HG03039 (cell line): ENCODE measurements at regions not wholly inside any gene's neighbourhood (a gene's known extent, or its start where the extent isn't known, plus 50 kb on each side); places are given as distances from the start of the nearest gene placed in this dataset.

Experiments
- ATAC-seq: cut with Tn5 transposase; IDR thresholded peaks from one replicate; pipeline ENCODE4 v1.9.1; 2021; ENCODE audit warnings: mild to moderate bottlenecking, moderate library complexity; ENCODE audit not compliant: unreplicated experiment

DNA sequence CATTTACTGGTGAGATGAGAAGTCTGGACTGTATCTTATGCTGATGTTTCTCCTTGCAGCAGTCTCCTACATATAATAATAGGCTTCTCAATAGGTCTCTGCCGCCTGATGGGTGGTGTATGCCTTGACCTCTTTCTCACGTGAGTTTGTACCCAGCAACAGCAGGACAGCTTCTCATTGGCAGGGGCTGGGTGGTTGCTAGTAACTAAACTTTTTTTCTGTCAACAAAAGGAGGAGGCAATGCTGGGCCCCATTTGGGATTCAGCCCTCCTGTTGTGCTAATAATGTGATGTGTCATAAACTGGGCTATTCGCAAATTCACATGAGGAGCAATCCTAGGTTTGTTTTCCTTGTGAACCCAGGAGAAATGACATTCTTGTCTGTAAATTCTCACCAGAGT lies 533.6 kb downstream of the GATA3 start:
- ATAC-seq = no peak

DNA sequence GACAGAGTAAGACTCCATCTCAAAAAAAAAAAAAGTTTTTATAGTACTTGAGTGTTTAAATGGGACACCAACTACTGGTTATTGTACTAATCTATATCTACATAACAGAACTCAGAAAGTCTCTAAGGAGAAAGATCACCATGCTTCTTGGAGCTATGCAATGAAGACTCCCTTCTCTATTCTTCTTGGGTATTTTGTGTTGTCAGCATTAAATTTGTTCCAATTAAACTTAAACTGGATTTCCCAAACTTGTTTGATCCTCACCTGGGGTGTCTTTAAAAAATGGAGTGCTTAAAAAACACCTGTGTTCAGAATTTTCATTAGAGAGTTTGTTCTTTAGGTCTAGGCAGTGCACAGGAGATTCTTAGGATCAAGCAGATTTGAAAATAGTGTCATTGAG lies 536.0 kb downstream of the GATA3 start:
- no peak for ATAC-seq

DNA sequence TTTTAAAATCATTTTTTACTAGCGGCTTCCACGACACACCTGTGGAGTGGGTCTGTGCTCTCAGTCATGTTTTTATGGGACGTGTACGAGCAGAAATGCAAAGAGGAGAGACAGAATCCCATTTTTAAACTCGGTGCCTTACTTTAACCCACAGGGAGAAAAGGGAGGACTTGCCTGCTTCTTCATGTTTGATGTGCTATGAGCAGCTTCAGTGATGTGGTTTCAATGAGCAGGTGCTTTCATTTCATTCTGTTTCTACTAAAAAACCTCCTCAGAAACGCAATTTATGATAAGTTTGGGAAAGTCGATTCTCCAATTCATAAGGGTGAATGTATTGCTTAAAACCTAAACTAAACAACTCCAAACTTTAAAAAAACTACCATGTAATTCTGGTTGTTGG lies 537.2 kb downstream of the GATA3 start:
- no peak for ATAC-seq

DNA sequence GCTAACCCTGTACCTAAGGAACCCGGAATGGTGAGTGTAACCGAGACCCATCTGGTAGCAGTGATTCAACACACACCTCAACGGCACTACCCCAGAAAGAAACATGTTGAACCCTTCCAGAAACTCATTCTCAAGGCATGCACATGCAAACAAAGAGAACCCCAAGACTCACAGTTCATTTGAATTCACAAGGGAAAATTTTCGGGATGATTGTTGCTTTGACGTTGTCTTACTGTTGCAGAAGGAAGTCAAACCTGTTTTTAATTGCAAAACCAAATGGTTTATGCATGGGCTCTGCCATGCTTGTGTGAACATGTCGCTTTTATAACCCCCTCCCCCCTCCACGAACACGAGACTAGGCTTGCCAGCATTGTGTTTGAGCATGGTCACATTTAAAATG lies 539.7 kb downstream of the GATA3 start:
- no peak for ATAC-seq

DNA sequence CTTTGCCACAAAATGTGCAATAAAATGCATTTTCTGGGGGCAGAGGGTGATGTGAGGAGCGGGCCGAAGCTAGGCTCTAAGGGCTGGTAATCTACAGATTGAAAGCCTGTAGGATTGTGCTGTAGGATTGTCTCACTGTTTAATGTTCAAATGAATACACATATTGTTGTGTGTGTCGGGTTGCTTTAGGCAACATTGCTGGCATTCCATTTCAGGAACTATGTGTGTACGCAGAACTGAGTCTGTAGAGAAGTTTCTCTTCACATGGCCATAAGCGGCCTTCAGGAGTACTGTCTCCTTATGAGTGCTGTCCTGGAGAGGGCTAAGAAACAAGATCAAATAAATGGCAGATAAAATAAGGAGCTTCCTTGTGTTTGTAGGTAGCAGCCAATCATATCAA lies 540.2 kb downstream of the GATA3 start:
- ATAC-seq = no peak

DNA sequence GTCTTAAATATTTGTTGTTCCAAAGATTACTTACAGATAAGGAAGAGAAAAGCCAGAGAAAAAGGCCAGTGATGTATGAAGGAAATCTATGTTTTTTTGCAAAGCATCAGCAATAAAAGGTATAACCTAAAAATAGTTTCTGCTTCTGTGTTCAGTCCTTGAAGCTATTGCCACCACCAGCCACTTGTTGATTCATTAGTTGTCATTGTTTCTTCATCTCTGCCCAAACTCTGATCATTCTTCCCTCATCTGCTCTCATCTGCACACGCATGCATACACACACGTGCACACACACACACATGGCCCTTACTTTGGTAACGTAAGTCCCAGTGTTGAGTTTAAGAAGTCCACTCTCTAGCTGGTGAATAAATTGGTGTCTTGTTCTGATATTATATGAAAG lies 540.7 kb downstream of the GATA3 start:
- ATAC-seq = no peak

DNA sequence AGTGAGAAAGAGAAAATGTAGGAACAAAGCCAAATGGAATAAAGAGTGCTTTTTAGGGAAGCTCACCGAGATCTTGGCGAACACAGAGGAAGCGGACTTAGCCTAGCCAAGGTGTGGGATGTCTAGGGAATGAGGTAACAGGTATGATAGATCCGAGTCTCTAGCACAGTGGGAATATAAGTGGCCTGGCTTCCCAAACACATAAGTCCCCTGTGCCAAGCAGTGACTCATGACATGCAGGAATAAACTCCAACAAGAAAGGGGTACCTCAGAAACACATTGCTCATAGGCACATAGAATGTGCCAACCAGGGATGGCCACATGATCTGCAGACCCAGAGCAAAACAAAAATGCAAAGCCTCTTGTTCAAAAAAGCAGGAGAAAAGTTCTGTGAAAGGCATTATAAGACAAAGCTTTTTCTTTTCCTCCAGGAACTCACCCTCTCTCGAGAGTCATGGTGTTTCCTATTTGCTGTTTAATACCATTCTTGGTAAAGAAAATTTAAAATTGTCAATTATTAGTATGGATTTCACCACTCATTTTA lies 542.5 kb downstream of the GATA3 start:
- no peak for ATAC-seq

DNA sequence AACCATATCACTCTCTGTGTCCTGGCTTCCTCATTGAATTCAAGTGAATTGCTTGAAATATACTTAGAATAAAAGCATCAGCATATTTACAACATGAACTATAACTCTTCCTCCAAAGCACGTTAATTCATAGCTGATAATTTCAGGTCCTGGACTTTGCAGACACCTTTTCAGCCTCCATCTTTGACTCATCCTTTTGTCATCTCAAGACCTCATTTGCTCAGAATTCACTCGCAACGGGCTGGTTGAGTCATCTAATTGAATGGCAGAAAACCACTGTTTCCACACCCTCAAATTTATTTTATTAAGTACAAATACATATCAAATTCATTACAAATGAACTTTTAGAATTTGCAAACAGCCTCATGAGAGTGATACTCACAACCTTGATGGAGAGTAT lies 545.7 kb downstream of the GATA3 start:
- ATAC-seq = no peak

DNA sequence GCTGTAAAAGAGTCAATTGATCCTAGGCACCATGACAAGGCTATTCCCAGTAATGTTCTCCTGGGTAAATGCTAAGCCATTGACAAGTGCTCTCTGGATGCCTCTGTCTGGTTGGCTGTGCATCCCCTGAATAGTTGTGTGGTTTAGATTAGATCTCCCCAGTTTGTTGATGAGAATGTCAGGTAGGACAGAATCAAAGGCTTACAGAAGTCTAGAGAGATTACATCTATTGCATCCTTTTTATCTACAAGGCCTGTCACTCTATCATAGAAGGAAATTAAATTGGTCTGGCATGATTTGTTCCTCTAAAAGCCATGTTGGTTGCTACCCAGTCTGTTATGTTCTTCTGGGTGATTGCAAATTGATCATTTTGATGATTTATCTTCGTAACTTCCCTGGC lies 548.3 kb downstream of the GATA3 start:
- no peak for ATAC-seq

DNA sequence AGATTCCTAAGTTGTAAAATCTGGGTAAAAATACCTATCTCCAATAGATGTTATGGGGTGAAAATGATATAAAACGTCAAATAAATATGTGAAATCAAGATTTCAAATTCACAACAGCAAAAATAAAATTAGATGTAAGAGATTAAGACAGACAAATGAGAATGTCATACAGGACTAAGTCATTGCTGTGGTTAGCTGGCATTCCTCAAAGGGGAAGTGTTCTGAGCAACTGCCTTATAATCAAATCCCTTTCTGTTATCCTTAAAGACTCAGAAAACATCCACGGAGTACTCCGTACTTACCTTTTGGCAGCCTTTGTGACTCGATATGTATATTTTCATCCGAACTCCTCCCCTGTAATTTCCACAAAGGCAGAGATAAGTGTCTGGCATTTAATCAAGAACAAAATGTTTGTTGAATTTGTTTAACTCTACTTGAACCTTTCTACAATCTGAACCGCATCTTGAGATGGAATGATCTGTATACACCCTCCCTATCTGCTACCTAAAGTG lies 559.6 kb downstream of the GATA3 start:
- ATAC-seq = no peak

DNA sequence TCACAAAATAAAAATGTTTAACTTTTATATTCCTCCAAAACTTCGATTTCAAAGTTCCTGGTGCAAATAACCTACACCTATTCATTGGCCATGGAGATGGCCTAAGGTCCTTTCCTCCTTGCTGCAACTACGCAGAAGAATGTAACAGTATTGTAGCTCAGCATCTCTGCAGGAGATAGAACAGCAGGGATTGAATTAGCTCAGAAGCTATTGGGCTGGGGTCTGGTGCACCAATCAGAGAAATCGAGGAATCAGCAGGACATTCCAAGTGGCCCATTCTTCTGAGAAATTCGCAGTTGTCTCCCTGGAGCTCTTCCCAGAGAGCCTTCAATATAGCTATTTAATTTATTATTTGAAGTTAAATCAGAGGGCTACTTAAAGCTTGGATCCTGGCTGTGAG lies 560.6 kb downstream of the GATA3 start:
- ATAC-seq = no peak

DNA sequence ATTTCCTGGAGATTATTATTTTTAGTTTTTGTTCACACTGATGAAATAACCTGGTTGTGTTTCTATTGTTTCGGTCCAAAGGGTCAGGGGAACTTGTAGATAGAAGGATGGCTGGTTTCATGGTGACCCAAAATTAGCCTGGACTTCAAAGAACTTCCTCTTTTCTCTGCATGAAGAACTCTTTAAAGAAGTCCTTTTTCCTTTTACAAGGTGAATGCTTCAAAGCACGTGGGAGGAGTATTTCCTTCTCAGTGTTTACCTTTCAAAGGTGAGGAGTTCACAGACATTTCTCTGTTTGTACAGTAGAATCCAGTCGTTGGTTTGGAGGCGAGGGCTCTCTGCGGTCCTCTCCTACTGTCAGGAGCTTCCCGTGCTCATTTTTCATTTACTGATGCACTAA lies 561.7 kb downstream of the GATA3 start:
- ATAC-seq = peak; percentile 77

DNA sequence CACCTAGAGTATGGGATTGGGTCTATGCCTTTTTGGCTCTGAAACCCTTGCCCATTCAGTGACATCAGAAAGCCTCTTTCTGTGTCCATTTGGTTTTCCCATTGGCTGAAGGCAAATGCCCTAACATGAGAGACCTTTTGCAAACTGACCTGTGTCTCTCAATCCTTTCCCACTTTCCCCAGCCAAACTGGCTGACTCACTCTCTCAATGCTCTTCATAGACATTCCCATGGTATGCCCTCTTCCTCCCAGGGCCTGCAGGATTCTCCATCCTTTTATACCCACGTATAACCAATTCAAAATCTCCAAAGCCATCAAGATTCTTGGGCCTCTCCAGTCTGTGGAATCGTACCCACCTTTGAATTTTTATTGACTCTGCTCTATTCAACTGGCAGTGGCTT lies 563.3 kb downstream of the GATA3 start:
- no peak for ATAC-seq

DNA sequence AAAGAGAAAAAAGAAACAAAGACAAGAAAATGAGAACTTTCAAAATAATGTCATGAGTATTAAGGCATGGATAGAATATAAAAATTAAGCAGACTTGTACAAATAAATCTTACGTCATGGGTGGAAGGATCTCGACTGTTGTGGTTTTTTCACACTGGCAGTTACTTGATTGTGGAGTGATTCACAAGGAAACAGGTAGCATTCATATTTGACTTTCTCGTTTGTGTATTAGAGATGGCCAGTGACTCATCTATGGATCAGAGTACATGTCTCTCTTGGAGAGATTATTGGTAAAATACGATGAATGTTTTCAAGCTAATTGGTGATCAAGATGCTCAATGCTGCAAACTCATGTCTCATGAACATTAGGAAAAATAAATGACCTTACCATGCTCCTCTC lies 564.3 kb downstream of the GATA3 start:
- ATAC-seq = no peak

DNA sequence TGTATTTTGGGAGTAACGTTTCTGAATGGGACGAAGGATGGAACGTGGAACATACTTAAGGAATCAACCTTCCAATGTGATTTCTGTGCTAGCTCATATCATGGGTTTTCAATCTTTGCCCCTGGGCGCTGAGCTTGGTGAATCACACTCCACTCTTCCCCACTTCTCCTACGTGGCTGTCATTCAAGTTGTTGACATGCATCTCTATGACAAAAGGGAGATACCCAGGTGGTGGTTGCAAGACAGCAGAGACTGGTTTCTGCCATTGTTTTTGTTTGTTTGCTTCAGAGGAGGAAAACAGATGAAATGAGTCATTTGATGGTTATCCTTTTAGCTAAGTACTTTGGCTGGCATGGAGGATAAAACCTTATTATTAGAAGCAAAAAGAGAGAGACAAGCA lies 573.9 kb downstream of the GATA3 start:
- ATAC-seq = no peak

DNA sequence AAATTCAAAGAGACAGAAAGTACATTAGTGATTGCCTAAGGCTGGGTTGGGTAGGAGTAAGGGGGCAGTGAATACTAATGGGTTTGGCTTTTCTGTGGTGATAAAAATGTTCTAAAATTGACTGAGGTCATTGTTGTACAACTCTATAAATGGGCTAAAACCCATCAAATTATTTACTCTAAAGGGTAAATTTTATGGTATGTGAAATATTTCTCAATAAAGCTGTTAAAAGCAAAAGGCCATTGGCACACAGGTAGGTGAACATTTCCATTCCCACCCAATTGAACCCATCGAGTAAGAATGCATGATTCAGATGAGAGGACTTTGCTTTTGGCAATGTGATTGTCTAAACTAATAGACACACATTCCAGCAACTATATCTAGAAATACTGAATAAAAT lies 579.4 kb downstream of the GATA3 start:
- ATAC-seq = no peak

DNA sequence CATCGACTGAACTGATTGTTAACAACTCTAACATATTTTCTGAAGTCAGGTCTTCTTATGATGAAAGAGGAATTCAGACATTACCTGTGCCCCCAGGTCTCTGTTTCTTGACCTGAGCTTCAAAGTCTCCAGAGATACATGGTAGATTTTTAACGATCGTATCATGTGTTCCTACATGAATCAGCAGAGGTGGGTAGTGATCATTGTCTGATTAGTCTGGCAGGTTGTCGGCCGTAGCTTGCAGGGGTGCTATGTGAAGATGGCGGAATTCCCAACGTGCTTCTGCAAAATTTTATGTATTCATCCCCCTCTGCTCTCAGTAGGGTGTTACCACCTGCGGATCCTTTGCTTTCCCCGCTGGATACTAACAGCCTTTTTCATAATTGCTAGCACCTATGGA lies 581.9 kb downstream of the GATA3 start:
- no peak for ATAC-seq

DNA sequence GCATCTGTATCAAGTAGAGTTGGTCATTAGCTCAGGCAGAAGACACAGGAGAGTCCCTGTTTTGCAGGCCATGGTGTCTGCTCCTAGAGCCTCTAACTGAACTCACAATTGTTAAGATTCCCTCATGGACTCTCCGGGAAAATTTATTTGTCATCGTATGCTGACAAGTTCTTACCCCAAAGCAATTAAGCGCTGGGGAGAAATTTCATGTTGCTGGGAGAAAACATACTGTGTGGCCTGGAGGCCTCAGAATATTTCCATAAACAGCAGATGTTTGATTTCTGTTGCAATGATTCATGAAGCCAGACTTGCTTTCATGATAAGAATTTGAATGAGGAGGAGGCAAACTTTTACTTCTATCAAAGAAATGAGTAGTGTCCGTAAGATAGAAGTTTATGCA lies 583.2 kb downstream of the GATA3 start:
- ATAC-seq = no peak

DNA sequence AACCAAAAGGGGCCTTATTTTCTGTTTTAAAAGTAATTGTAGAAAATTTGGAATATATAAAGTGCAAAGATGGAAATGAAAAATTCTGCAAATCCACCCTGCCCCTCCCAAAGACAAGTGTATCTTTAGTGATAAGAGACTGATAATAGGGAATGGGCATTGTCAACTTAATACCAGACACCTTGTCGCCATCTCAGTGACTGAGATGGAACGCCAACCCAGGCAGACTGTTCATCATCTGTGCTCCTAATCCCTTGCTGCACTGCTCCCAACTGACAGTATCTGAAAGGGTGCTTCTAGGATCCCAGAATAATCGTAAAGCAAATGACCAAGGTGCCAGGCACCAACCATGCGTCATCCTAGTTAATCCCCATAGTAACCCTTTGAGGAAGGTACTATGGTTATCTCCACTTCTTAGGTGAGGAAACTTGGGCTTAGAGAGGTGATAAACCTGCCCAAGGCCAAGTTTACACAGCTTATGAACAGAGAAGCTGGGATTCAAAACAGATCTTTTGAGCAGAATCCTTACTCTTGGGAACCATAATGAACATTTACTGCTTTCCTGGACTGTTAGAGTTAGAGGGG lies 583.7 kb downstream of the GATA3 start:
- ATAC-seq = no peak

DNA sequence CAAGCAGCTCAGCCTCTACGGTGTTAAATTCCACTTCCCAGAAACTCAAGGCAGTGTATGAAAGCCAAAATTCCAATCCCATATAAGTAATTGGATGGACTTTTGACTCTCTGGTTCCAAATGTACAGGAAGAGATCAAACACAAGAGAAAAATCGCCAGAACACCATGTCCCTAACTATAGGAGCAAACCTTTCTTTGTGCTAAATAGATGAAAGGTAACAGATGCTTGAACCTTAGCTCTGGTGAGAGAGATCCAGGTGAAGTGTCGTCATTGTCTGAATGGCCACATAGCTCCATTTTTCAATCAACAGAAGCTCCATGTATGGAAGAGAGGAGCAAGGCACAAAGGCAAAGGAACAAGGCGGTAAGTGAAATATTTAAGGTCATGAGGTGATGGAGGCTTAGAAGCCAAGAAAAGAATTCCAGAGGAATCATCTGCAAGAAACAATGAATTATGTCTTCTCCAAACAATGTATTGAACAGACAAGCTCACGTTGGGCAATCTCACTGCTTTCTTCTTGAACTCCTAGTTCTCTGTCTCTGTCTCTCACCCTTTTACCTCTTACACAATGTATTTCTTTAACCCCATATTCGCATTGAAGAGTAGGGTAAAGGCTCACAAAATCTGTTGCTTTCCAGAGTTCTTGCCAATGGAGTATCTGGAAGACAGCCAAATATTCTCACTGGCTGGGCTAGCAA lies 585.1 kb downstream of the GATA3 start:
- no peak for ATAC-seq

DNA sequence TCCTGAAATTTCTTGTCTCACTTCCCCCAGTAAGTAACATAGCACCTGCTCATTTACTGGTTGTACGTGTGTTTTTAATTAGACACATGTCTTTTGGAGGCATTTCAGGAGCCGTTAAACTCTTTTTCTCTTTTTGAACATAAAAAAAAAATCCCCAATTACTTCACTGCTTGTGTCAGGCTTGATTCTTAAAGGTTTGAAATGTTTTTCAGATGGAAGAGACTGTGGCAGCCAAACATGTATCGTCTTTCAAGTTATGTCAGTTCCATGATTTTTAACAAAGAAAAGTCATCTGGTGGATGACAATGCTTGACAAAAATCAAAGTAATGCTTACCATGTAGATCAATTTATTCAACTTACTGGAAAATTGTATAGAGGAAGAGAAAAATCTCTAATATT lies 585.8 kb downstream of the GATA3 start:
- no peak for ATAC-seq

DNA sequence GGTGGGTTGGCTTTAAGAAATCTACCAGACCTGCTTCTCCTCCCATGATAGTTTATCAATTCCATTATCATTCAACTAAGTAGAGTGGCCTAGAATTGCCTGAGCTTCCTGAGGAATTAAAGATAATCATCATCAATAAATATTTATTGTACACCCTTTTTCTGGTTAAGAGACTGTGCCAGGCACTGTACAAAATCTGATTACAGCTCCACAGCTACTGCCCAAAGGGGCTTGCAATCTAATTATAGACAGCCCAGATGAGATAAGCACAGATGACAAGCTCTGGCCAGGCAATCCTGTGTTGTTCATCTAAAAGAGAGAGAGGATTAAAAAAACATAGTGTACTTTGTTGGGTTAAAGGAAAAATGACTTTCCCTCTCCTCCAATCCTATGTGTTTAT lies 586.4 kb downstream of the GATA3 start:
- no peak for ATAC-seq

DNA sequence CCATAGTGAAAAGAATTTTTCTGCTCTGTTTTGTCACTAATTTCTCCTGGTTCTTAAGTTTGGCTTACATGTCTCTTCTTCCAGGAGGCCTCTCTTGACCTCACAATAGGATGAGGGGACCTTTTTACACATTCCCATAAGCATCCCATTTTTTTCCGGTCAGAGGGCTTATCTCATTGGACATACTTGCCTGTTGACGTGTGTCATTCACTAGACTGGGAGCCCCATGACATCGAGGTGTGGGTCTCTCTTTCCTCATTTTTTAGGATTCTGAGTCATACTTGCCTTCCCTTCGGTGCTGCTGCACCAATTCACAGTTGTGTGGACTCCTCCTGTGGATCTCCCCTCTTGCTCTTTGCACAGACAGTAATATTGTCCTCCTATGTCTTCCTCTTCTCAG lies 601.8 kb downstream of the GATA3 start:
- no peak for ATAC-seq
